A549 (cell line): ENCODE measurements at regions not wholly inside any gene's neighbourhood (a gene's known extent, or its start where the extent isn't known, plus 50 kb on each side); places are given as distances from the start of the nearest gene placed in this dataset.

Experiments used
- CBX2 ChIP-seq: fragments of 200-600 bp; sonication (generic); IDR thresholded peaks from 2 replicates; pipeline ENCODE4 v1.6.1; 2016; ENCODE audit warnings: low read depth, mild to moderate bottlenecking, borderline replicate concordance
- CBX8 ChIP-seq: fragments of 200-600 bp; sonication (generic); IDR thresholded peaks from 2 replicates; pipeline ENCODE4 v1.6.1; 2016
- CEBPB ChIP-seq, 2 experiments: fragments of >200 bp in 1 of 2; sonication (Bioruptor Twin) in 1 of 2; formaldehyde crosslinking in 1 of 2; IDR thresholded peaks; 2 replicates each; pipeline ENCODE4 v1.6.1; 2012 to 2016
- ESRRA ChIP-seq: fragments of 150-350 bp; IDR thresholded peaks from 2 replicates; pipeline ENCODE4 v1.6.1; 2014; ENCODE audit warnings: mild to moderate bottlenecking, low read length, borderline replicate concordance
- HOXA7 ChIP-seq: fragments of 250-450 bp; sonication (Bioruptor Pico); IDR thresholded peaks from 2 replicates; pipeline ENCODE4 v1.5.0; 2020; ENCODE audit warnings: mild to moderate bottlenecking, moderate library complexity
- MAFK ChIP-seq: fragments of 450-650 bp; IDR thresholded peaks from 2 replicates; pipeline ENCODE4 v1.6.1; 2014; ENCODE audit not compliant: partially characterized antibody
- MYC ChIP-seq: IDR thresholded peaks from 2 replicates; pipeline ENCODE4 v1.6.1; 2012; ENCODE audit warnings: mild to moderate bottlenecking, inconsistent platforms, low read length, improper control_type of control experiment, borderline replicate concordance
- POLR2A ChIP-seq: IDR thresholded peaks from 2 replicates; pipeline ENCODE4 v1.6.1; 2012; ENCODE audit warnings: mild to moderate bottlenecking, low read length
- POLR2AphosphoS2 ChIP-seq: conservative IDR thresholded peaks from 2 replicates; pipeline ENCODE4 v1.6.1; 2012; ENCODE audit warnings: low read length, improper control_type of control experiment, inconsistent platforms
- RAD21 ChIP-seq, 2 experiments: fragments of >200 bp in 1 of 2; sonication (Bioruptor Twin) in 1 of 2; formaldehyde crosslinking in 1 of 2; IDR thresholded peaks in 1 of 2; conservative IDR thresholded peaks in 1 of 2; 2 replicates in 1 of 2; 3 replicates in 1 of 2; pipeline ENCODE4 v1.6.1; 2012 to 2018; ENCODE audit warnings: inconsistent platforms in 1 of 2
- RCOR1 ChIP-seq: fragments of 150-350 bp; IDR thresholded peaks from 2 replicates; pipeline ENCODE4 v1.6.1; 2014; ENCODE audit warnings: antibody characterized with exemption, low read length, low read depth
- RNF2 ChIP-seq: fragments of 200-600 bp; sonication (generic); IDR thresholded peaks from 2 replicates; pipeline ENCODE4 v1.6.1; 2016; ENCODE audit warnings: low read depth, mild to moderate bottlenecking, antibody characterized with exemption, moderate library complexity, borderline replicate concordance
- ZFP36 ChIP-seq: fragments of 450-650 bp; IDR thresholded peaks from 2 replicates; pipeline ENCODE4 v1.6.1; 2014; ENCODE audit warnings: borderline replicate concordance; ENCODE audit not compliant: partially characterized antibody
- TF ChIP-seq, protein P1 (sequence below): fragments of >200 bp; sonication (Bioruptor Twin); formaldehyde crosslinking; IDR thresholded peaks from 3 replicates; pipeline ENCODE4 v1.5.1; 2016

DNA sequence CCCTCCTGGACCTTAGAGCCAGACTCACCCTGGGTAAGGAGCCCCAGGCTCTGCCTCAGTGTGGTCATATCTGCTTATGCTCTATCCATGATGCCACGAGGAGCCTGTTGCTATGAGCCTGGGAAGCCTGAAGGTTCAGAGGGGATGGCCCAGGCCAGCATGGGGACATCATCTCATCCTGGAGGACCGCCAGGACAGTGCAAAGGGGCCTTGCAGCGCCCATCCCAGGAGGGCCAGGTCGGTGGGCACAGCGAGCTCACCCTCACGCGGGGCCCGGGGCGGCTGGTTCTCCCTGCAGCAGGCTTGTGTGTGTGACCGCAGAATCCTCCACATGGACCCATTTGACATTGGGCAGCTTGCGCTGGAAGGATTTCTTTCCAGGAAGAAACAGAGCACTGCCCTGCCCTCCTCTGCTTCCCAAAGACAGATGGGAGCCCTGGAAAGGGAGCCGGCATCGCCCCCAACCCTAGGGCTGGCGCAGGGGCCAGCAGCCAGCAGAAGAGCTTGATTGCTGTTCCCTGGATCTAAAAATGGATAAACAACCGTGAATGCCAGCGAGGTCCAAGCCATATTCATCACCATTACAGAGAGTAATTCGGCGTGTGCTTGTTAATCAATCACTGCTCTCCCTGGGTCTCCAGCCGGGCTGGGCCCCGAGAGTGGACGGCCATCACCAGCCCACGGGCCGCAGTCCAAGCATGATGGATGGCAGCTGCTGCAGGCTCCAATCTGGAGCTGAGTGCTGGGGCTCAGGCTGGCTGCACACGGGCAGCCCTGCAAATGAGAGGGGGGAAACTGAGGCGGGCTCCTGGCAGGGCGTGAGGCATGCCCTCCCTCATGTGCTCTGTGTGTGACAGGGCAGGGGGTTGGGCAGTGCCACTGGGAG lies 739.7 kb downstream of the BRD1 start:
- TF ChIP-seq RCOR1 (no peak), RNF2 (no peak), MYC (no peak), POLR2A (no peak), POLR2AphosphoS2 (no peak), CBX8 (no peak), MAFK (no peak), ESRRA (no peak), ZFP36 (no peak), RAD21 (conservative IDR thresholded peaks at IDR 0.05 in 1 of 2, IDR thresholded peaks at IDR 0.05 in 1 of 2) (no peak), CEBPB (IDR thresholded peaks at IDR 0.05) (no peak), CBX2 (no peak), HOXA7 (CRISPR knock-in tag) (no peak)
- TF ChIP-seq, protein P1, sequence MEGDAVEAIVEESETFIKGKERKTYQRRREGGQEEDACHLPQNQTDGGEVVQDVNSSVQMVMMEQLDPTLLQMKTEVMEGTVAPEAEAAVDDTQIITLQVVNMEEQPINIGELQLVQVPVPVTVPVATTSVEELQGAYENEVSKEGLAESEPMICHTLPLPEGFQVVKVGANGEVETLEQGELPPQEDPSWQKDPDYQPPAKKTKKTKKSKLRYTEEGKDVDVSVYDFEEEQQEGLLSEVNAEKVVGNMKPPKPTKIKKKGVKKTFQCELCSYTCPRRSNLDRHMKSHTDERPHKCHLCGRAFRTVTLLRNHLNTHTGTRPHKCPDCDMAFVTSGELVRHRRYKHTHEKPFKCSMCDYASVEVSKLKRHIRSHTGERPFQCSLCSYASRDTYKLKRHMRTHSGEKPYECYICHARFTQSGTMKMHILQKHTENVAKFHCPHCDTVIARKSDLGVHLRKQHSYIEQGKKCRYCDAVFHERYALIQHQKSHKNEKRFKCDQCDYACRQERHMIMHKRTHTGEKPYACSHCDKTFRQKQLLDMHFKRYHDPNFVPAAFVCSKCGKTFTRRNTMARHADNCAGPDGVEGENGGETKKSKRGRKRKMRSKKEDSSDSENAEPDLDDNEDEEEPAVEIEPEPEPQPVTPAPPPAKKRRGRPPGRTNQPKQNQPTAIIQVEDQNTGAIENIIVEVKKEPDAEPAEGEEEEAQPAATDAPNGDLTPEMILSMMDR: no peak
